IPS-NIHi7 (cell line): ENCODE measurements at regions not wholly inside any gene's neighbourhood (a gene's known extent, or its start where the extent isn't known, plus 50 kb on each side); places are given as distances from the start of the nearest gene placed in this dataset.
A peak's percentile ranks its signal among the peaks of the same experiment; 100 is the strongest.
"Not testable (repeated sequence)": the region's sequence is repeated elsewhere in the genome, so short reads cannot be mapped to it uniquely, and the experiment has no call there.

Experiments
- DNase-seq: peaks from one replicate; pipeline ENCODE4 v3.0.0; 2012; ENCODE audit warnings: mixed read lengths; ENCODE audit errors: extremely low spot score

- no peak for DNase-seq
Measured at GRCh38 chr13:76829572-76830327, 56.5 kb downstream of the KCTD12 start.

GRCh38 chr13:76828316-76828741 lies 57.9 kb downstream of the KCTD12 start:
- DNase-seq = no peak

- no peak for DNase-seq
Measured at GRCh38 chr13:76826527-76826926, 59.7 kb downstream of the KCTD12 start.

- no peak for DNase-seq
Measured at GRCh38 chr13:76825430-76825829, 60.8 kb downstream of the KCTD12 start.

- DNase-seq = no peak
Measured at GRCh38 chr13:76823969-76824368, 62.2 kb downstream of the KCTD12 start.

- peak; percentile 18 for DNase-seq
Measured at GRCh38 chr13:76822698-76823267, 63.4 kb downstream of the KCTD12 start.

- DNase-seq = not testable (repeated sequence)
Measured at GRCh38 chr13:76821222-76821621, 65.0 kb downstream of the KCTD12 start.

GRCh38 chr13:76820759-76821158 lies 65.4 kb downstream of the KCTD12 start:
- peak; percentile 26 for DNase-seq

GRCh38 chr13:76816394-76816793 lies 69.8 kb downstream of the KCTD12 start:
- DNase-seq = no peak

GRCh38 chr13:76815344-76815743 lies 70.9 kb downstream of the KCTD12 start:
- no peak for DNase-seq

GRCh38 chr13:76813891-76814290 lies 72.3 kb downstream of the KCTD12 start:
- DNase-seq = no peak

GRCh38 chr13:76813000-76813691 lies 73.1 kb downstream of the KCTD12 start:
- no peak for DNase-seq

- DNase-seq = no peak
Measured at GRCh38 chr13:76812206-76812897, 73.9 kb downstream of the KCTD12 start.

GRCh38 chr13:76809389-76809788 lies 76.8 kb downstream of the KCTD12 start:
- DNase-seq = no peak

- DNase-seq = no peak
Measured at GRCh38 chr13:76808927-76809326, 77.3 kb downstream of the KCTD12 start.

GRCh38 chr13:76804801-76805200 lies 81.4 kb downstream of the KCTD12 start:
- no peak for DNase-seq

- DNase-seq = no peak
Measured at GRCh38 chr13:76803831-76804230, 82.4 kb downstream of the KCTD12 start.

- no peak for DNase-seq
Measured at GRCh38 chr13:76800943-76801342, 85.3 kb downstream of the KCTD12 start.

GRCh38 chr13:76799696-76800095 lies 86.5 kb downstream of the KCTD12 start:
- no peak for DNase-seq

- no peak for DNase-seq
Measured at GRCh38 chr13:76798037-76798436, 88.2 kb downstream of the KCTD12 start.

- no peak for DNase-seq
Measured at GRCh38 chr13:76797361-76797760, 88.8 kb downstream of the KCTD12 start.

GRCh38 chr13:76796851-76797250 lies 89.4 kb downstream of the KCTD12 start:
- no peak for DNase-seq
